Activated CD4-positive, alpha-beta T cell treated with anti-CD3 and anti-CD28 coated beads, Interleukin-2, amount 50 U/mL, for 16 hours (primary cell): ENCODE measurements at regions not wholly inside any gene's neighbourhood (a gene's known extent, or its start where the extent isn't known, plus 50 kb on each side); places are given as distances from the start of the nearest gene placed in this dataset.
A peak's percentile ranks its signal among the peaks of the same experiment; 100 is the strongest.
"Not testable (repeated sequence)": the region's sequence is repeated elsewhere in the genome, so short reads cannot be mapped to it uniquely, and the experiment has no call there.

Source experiments
- DNase-seq: peaks from one replicate; pipeline ENCODE4 v3.0.0-alpha.2; 2020

GRCh38 chr3:153624310-153625030 is 462.4 kb downstream of the RAP2B start:
- peak; percentile 65 for DNase-seq

GRCh38 chr3:153625506-153625905 is 463.5 kb downstream of the RAP2B start:
- DNase-seq, result no peak

DNA sequence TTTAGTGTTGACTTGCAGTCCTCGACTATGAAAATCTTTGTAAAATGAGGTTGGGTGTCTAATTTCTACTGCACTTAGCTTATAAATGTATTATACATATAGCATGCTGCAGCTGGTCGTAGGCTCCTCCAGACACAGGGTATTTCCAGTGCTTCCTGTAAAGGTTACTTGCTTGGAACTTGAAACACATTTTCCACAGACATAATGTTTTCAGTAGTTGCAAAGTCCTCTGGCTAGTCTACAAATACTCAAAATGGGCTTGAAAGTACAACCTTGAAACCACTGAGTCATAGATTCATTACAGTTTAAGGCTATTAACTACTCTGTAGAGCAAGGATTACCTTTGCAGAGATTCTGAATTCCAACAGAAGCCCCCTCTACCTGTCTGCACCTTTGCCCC is 464.1 kb downstream of the RAP2B start:
- DNase-seq, result peak; percentile 65

- DNase-seq, result peak; percentile 68
Observed at GRCh38 chr3:153628591-153628990, 466.6 kb downstream of the RAP2B start.

DNA sequence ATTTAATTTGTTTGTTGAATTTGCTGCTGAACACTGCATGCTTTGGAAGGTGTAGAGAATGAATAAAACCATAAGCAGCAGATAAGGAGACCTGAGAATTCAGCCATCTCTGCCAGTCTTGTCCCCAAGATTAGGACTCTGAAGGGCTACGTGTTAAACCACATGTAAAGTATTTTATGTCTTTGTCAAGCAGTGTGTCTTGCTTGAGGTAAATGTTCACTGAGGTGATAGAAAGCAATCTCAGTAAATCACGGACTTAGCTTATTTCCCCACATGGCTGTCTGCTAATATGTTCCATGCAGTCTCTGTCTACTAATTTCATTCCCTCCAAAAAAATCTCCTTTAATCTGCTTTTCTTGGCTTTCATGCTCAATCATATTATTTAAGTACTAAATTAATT is 467.1 kb downstream of the RAP2B start:
- no peak for DNase-seq

DNA sequence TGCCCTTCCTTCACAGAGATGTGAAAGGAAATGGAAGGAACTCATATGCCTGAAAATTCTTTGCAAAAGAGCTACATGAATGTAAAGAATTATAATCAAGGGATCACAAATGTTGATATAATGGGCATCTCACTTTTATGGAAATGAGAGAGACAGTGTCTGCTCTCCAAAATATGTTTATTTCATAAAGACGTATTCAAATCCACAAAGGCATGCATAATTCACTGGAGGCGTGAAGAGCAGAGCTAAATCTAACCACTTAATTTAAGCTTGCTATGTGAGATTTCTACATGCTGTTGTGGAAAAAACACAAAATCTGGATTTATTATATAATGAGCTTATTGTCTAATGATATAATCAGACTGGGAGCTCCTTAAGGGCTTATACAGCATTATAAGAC is 469.1 kb downstream of the RAP2B start:
- no peak for DNase-seq

GRCh38 chr3:153631664-153632063 is 469.6 kb downstream of the RAP2B start:
- DNase-seq, result no peak

GRCh38 chr3:153633407-153633806 is 471.4 kb downstream of the RAP2B start:
- DNase-seq, result peak; percentile 39

DNA sequence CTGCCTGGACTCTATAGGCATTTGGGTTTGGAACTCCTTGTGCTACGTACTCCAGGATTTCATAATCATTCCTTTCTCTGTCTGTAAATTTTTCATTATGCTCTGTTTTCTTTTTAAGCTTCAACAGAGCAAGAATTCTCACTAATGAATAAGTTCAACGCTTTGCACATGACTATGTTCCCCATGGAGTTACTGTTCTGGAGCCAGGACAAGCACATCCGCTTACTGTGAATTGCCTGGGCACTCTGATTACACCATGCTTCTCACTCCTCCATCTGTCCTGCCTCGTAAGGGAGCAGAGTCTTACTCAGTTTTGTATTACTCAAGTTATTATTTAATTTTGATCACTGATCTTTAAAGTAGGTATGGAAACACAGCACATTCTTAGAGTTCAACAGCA is 472.7 kb downstream of the RAP2B start:
- no peak for DNase-seq

DNA sequence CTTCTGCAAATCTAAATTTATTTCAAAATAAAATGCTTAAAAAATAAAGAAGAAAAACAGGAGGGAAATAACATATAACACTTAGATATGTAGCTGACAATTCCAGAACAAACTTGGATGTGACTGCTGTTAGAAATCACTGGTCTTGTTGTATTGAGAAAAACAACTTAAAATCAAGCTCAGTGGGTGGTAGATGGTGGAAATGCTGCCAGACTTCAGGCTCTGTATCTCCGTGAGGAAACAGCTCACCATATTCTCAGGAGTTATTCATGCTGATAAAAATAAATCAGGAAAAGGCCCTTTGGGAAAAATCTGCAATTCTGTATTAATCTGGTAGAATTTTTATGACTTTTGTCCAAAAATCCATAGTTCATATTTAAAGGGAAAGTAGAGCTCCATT is 477.6 kb downstream of the RAP2B start:
- DNase-seq, result no peak

GRCh38 chr3:153640689-153641665 is 479.0 kb downstream of the RAP2B start:
- DNase-seq, result no peak

DNA sequence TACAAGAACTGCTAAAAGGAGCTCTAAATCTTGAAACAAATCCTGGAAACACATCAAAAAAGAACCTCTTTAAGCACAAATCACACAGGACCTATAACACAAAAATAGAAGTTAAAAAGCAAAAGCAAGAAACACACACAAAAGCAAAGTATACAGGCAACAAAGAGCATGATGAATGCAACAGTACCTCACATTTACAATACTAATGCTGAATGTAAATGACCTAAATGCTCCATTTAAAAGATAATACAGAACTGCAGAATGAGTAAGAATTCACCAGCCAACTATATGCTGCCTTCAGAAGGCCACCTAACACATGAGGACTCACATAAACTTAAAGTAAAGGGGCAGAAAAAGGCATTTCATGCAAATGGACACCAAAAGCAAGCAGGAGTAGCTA is 478.6 kb upstream of the ARHGEF26 start:
- not testable (repeated sequence) for DNase-seq

- not testable (repeated sequence) for DNase-seq
Observed at GRCh38 chr3:153643471-153643870, 477.7 kb upstream of the ARHGEF26 start.

DNA sequence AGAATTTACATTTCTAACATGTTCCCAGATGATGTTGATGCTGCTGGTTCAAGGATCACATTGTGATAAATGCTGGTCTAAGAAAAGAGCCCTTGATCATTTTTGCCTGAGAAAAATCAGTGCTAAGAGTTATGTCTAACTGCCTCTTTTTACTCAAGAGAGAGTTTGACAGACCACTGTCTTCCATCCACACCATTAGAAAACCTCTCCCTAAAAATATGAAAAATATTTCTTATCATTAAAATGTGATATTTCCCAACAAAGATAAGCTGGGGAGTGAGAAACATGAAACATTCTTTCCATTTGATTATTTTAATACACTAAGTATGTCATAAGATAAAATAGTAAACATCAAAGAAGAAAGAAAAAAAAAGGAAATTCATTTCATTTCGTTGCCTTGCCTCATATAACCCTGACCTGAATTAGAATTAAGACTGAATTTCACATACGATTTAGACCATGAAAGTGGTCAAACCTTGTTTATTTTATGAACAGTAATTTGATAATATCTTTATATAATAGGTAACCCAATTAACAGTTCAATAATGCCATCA is 471.8 kb upstream of the ARHGEF26 start:
- no peak for DNase-seq

- DNase-seq, result no peak
Observed at GRCh38 chr3:153652076-153652475, 469.1 kb upstream of the ARHGEF26 start.

DNA sequence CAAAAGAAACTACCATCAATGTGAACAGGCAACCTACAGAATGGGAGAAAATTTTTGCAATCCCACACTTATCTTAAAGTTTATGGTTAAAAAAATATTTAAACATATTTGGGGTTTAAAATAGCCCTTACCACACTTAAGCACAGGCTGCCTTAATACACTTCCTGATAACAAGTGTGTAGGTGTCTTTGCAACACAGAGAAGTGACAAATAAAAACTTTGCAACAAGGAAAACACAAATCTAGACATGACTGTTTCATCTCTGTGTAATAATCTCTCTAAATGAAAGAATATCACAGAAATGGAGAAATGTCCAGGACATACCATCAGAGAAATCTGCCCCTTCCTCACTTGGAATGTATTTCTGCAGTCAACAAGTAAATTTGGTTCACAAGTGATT is 464.1 kb upstream of the ARHGEF26 start:
- no peak for DNase-seq

GRCh38 chr3:153657461-153657860 is 463.7 kb upstream of the ARHGEF26 start:
- DNase-seq, result no peak

- no peak for DNase-seq
Observed at GRCh38 chr3:153658136-153658535, 463.1 kb upstream of the ARHGEF26 start.

DNA sequence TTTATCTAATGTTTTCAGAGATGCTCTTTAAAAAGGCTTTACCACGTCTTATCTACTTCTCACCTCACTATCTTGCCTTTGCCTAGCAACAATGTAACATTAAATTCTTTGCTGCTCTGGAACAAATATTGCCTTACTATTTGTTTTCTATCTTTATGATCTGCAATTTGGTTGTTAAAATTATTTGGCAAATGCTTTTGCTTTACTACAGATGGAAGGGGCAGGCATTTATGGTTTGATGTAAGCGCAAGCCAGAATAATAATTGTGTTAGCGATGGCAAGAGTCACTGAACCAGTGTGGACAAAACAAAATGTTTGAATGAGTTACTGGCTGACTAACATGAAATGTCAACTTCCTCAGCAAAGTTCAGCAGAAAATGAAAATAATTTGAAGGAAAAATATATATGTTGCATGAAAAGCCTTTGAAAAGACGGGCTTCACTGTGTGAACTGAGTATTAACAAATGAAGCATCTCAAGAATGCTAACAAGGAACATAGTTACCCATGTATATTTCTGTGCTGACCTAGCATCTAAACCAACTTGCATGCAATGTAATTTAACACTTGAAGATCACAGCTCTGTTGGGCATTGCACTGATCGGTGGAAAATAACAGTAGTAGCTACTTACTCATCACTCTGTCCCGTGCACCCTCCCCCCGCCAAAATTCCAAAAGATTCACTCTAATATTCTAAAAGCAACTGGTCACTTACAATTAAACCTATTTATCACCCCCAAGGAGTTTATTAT is 454.0 kb upstream of the ARHGEF26 start:
- DNase-seq, result no peak

- no peak for DNase-seq
Observed at GRCh38 chr3:153669527-153669926, 451.7 kb upstream of the ARHGEF26 start.

DNA sequence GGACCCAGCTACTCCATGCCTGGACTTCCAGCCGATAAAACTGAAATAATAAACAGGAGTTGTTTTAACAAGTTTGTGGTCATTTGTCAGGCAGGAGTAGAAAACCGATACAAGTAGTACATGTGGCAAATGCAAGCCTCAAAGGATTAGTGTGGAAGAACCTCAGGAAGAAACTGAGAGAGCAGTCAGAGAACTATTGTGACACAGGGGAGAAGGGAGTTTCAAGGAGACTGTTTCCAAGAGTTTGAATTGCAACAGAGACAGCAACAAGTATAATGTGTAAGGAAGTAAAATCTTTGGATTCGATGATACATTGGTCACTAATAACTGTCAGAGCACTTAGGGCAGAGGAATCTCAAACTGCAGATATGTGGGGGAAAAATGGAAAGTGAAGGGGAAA is 450.6 kb upstream of the ARHGEF26 start:
- no peak for DNase-seq

DNA sequence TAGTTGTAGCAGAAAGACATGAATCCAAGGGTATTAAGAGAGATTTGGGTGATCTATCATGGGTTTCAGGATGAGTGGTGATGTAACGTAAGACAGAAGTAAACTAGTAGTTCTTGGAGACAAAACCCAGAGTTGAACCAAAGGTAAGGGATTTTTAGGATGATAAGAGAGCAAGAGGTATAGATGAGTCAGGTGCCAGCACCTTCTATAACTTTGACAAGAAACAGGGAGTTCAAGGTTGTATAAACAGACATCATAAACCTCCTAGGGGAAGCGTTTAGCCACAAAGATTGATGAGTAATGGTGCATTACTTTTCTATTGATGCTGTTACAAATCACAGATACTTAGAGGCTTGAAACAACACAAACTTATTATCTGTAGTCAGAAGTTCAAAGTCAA is 447.3 kb upstream of the ARHGEF26 start:
- DNase-seq, result peak; percentile 64

DNA sequence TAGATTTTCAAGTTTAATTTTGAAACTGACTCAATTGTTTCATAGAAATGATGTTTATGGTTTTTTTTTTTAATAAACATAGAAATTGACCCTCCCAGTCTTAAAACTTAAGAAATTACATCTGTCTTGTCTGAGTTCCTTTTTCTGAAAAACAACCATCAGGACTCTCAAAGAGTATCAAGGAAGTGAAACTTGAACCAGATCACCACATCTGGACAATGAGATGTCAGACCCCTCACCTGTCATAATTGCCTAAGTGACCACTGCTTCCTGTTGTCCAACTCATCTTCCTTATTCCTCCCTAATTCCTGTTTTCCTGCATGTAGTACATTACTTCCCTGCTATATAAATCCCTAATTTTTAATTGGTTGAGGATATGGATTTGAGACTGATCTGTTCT is 441.5 kb upstream of the ARHGEF26 start:
- no peak for DNase-seq
